ENCODE measurements at regions not wholly inside any gene's neighbourhood (a gene's known extent, or its start where the extent isn't known, plus 50 kb on each side); places are given as distances from the start of the nearest gene placed in this dataset.

DNA sequence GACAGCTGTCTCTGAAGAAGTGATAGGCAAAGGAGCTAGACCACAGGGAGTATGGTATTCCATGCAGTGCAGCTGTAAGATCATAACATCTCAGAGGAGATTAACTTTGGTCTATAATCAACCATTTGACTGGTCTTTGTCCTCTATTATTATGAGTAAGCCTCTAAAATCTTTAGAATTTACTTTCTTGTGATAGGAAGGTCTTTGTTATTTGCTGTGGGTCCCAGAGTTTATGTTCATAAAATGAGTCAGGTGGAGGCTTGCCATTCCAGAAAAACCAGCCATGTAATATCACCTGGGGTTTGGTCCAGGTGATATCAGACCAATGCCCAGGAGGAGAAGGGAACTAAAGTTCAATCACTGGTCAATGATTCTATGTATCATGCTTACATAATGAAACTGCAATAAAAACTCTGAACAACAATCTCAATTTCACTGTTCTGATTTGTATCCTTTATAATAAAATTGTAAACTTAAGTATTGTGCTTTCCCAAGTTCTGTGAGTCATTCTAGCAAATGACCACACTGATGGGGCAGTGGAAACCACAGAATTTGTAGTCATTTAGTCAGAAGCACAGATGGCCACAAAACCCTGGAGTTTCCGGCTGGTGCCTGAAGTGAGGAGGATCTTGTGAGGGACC lies 239.6 kb upstream of the TRAM1L1 start:
- DNase-seq = no peak

DNA sequence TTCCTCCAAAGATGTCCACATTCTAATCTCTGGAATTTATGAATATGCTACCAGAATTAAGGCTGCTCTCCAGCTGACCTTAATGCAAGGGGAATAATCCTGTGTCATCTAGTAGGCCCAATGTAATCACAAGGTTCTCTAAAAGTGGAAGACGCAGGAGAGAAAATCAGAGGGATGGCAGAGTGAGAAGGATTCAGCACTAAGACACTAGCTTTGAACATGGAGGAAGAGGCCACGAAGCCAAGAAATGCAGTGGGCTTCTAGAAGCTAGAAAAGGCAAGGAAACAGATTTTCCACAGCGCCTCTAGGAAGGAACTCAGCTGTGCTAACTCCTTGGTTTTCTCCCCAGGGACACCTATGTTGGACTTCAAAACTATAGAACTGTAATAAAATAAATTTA lies 240.7 kb upstream of the TRAM1L1 start:
- no peak for DNase-seq

DNA sequence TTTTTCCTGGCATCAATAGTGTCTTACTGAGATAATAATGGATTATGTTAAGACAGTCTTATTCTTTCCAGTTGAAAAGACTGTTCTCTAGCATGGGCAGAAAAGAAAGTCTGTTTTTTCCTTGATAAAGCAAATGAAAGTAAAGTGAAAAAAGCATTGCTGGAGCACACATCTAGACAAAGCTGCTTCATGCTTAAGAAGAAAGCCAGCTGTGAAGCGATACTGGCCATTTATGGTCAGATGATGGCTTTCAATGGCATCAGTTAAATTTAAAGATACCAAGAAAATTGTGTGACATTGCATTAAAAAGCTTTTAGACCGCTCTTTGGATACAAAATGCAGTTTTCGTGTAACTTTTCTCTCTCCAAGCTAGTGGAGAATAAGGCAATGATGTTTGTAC lies 242.1 kb upstream of the TRAM1L1 start:
- DNase-seq = no peak

DNA sequence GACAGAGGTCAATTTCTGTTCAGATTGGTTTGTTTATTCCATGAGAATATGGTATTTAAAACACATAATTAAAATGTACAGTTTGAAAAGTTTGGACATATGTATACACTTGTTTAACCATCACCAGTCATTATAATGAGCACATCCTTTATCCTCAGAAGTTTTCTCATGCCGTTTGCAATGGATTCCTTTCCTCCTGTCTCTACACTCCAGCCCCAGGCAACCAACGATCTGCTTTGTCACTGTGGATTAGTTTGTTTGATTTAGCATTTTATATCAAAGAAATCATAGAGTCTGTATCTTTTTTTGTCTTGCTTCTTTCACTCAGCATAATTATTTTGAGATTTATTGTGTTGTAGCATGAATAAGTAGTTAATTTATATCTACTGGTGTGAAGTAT lies 243.0 kb upstream of the TRAM1L1 start:
- DNase-seq = no peak

DNA sequence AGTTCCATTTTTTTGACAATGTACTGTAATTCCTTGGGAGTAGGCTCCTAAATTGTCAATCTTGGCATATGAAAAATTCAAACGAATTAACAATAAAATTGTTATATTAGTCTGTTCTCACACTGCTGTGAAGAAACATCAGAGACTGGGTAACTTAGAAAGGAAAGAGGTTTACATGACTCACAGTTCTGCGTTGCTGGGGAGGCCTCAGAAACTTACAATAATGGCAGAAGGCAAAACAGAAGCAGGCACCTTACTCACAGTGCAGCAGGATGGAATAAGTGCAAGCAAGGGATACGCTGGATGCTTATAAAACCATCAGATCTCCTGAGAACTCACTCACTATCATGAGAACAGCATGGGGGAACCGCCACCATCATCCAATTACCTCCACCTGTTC lies 246.4 kb upstream of the TRAM1L1 start:
- DNase-seq = no peak

DNA sequence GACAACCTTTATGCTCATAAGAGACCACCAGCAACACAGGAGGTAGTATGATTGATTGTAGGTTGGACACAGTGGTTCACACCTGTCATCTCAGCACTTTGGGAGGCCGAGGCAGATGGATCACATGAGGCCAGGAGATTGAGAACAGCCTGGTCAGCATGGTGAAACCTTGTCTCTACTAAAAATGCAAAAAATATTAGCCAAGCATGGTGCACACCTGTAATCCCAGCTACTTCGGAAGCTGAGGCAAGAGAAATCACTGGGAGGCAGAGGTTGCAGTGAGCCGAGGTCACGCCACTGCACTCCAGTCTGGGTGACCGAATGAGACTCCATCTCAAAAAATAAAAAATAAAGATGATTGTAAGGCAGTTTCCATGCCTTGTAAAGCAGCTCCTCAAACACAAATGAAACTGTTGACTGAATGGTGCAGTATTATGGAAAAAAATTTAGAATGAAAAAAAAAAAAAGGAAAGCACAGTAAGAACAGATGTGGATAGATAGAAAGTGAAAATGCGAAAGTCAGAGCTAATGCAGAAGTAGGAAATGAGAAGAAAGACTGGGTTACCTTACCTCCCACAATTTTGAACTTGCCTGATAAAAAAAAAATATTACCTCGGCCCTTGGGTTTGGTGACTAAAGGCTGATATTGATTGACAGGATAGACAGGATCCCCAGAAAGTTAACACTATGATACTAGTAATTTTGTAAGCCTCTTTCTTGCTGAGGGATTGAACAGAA lies 249.2 kb upstream of the TRAM1L1 start:
- DNase-seq = no peak

DNA sequence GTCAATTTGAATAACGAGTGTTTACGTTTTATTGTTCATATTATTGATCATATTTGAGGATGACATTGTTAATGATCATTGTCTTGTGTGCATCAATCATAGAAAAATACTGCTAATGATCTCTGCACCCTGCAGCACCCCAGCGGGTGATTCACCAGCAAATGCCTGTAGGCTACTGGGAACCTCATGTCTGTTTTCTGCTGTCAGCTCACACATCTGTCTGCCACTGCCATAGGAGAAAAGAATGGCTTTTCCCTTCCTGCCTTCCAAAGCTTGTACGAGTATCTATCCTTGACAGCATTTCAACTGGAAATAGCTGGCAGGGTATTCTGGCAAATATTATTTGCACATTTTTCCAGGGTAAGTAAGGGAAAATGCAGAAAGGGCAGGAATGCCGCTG lies 272.1 kb upstream of the TRAM1L1 start:
- DNase-seq = no peak

DNA sequence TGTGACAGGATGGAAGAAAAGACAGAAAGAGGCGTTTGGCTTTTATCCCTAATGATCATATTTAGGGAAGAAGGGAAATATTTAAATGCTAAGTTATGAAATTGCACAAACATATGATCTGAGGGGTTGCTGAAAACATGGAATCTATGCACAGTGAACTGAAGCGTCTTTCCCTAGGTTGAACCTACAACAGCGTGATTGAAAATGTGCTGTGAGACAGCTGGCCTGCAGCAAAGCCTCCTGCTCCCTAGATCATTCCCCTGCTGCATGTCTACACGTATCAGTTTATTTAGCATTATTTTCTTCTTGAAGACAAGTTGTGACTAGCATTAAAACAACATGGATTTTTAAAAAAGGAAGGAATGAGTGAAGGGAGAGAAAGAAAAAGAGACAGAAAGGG lies 272.5 kb upstream of the TRAM1L1 start:
- no peak for DNase-seq

DNA sequence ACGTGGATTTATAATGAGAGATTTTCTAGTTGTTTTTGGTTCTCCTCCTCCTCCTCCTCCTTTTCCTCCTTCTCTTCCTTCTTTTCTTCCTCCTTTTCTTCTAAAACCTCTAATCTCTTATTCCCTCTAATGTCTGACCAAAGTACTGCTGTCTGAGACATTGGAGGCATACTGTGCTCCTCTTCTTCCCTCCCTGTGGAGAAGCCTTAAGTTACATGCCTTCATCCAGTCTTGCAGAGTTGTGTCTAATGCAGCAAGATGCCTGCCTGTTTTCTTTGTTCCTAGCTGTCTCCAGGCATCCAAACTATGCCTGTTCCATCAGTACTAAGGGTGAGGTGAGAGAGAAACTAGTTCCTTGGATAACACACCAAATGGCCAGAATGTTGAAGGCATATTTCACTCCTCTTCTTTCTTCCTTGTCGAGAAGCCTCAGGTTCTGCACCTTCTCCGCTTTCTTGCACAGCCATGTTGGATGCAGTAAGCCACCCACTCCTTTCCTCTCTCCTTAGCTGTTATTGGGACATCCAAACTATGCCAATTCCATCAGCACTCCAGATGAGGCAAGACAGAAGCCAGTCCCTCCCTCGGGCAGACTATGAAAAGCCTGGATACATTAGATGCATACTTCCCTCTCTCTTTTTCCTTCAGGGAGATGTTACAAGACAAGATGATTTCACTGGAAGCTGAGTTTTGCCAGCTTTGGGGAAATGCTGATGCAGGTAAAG lies 285.7 kb upstream of the TRAM1L1 start:
- no peak for DNase-seq

DNA sequence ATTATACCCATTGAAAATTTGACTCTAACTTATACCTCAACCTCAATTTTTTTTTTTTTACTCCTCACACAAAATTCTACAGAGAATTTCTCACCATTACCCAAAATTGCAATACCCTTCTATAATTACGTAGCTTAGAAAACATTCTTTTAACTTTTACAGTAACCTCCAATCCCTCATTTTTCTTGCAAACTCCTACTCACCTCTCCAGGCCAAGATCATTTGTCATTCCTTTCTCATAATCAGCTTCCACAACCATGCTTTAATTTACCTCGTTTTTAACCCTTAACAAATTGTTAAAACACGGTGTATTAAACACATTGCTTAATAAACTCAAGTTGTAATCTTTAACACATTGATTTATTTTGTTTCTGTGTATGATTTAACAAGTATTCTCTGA lies 289.7 kb upstream of the TRAM1L1 start:
- DNase-seq = no peak

DNA sequence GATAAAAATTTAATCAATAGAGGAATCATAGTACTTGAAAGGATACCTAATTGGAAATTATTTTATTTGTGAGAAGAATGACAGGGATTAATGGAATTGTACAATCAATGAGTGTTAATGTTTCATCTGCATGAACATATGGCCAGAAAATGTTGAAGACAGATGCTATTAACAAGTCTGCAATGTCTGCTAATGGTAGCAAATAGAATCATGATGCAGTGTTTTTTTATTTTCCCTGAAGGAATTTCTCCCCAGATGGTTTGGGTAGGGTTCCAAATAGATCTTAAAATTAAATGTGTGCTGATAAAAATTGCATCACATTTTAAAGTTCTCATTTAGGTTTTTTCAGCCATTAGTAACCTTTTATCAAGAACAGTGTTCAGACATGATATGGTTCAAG lies 291.3 kb upstream of the TRAM1L1 start:
- no peak for DNase-seq

DNA sequence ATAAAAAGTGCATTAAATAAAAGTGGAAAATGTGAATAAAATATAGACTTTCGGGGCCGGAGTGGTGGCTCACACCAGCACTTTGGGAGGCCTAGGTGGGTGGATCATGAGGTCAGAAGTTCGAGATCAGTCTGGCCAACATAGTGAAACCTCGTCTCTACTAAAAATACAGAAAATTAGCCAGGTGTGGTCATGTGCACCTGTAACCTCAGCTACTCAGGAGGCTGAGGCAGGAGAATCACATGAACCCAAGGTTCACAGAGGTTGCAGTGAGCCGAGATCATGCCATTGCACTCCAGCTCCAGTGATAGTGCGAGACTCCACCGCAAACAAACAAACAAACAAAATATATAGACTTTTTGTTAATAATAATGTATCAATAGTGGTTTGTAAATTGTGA lies 293.6 kb upstream of the TRAM1L1 start:
- DNase-seq = no peak

DNA sequence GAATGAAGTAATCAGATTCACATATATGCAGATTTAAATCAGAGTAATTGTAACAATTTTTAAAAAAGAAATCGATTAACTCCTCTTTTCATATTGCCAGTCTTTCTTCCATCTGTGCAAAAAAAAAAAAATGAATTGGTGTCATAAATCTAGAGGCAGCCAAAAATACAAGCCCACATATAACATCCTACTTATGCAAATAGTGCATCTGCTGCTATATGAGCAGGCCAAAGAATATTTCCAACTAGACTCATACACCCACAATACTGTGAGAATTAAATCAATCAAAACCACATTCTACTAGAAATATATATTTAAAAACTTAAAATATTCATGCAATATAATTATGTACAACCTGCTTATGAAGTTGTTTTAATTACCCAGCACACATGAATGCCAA lies 298.1 kb upstream of the TRAM1L1 start:
- DNase-seq = no peak

DNA sequence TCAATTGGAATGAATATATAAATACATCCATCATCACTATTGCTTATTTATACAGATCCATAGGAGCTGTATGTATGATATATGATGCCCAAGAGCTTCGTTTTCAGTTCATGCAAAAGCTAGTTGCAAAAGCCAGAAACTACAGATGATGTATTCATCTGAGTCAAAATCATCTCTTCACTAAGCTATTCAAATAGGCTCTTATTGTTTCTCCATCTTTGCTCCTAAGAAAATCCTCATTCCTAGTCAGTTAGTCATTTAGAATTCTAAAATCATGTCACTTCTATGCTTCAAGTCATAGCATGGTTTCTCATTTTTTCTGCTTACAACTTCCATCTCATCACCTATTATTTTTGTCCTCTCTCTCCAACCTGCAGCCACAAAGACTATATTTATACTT lies 300.1 kb upstream of the TRAM1L1 start:
- DNase-seq = no peak

DNA sequence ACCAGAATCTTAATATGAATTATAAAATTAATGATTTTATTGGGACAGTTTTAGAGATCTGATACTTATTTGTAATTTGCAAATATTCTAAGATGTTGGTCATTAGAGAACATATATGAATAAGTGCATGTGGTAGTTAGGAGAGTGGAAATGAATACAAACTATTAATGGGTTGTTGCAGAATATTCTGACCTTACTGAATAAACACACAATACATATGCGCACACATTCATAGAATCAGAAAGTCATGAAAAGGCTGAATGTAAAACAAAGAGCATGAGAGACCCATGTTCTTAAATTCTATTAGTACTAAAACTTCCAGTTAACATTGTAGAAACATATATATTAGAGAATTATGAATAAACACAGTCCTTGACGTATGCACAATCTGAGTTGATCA lies 301.7 kb upstream of the TRAM1L1 start:
- DNase-seq = no peak

DNA sequence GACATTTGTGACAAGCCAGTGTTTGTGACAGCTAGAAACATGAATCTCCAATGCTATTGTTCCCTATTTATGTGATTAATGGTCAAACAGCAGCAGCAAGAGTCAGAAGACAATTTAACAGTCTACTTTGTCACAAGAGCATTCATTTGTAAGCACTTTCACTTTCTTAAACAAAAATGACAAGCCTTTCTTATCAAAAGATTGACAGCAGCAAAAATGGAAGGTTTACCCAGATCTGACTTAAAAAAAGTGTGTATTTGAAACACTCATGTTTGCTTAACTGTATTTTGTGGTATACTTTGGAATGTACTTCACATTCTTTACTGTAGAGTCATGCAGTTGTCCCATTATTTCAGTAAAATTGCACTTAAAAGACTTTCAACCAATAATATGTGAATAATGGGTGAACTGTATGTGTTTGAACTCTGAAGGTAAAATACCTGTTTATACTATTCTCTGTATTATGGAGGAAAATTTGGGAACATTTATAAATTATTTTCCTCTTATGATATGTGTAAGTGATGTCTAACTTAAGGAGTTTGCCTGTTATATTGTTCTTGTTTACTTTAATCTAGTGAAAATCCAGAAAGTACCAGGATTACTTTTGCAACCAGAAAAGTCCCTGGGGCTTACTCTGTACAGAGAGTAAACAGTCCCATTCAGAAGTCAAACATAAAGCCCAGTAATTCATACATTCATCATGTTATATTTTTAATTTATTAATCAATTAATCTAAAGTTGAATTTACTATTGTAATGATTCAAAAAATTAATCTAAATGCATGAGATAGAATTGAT lies 314.9 kb upstream of the TRAM1L1 start:
- no peak for DNase-seq

DNA sequence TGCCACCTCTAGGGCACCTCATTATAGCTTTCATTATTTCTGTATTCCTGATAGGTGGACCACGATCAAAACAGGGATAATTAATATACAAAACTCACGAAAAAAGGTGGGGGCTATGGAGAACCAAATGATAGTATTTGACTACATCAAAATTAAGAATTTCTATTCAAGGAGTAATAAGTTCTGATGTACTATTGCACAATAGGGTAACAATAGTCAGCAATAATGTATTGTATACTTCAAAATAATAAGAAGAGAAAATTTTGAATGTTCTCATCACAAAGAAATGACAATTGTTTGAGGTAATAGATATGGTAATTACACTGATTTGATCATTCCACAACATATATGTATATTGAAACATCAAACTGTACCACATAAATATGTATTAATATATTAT lies 327.3 kb upstream of the TRAM1L1 start:
- no peak for DNase-seq

DNA sequence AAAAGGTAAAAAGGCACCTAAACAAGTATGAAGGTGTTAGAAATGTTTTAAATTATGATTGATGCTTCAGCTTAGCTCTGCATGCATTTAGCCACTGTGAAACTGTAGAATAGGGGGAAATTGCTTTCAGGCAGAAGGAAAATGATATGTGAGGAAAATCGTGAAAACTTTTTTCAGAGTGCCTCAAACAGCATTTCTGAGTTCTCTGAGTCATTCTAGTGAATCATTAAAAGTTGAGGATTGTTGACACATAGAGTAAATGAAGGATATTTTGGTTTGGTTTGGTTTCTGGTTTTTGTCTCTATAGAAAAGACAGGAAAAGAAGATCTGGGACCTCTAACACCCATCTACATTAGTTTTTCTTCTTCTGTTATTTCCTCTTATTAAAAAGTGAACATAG lies 332.5 kb upstream of the TRAM1L1 start:
- no peak for DNase-seq

DNA sequence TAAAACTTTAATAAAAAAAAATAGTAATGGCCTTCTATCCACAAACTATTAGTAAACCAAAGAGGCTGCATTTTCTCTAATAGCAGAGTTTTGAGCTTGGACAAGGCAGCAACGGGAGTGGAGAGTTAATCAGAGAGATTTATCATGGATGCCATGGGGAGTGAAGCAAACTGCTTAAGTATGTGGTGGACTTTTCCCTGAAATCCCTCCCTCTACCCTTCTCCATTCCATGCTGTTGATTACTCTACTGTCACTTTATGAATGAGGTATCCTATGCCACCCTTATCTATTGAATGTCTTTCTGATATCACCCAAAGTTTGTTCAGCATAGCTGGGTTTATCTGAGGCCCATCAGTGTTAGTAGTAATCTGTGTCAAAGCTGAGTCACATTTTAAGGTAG lies 335.6 kb upstream of the TRAM1L1 start:
- DNase-seq = no peak

DNA sequence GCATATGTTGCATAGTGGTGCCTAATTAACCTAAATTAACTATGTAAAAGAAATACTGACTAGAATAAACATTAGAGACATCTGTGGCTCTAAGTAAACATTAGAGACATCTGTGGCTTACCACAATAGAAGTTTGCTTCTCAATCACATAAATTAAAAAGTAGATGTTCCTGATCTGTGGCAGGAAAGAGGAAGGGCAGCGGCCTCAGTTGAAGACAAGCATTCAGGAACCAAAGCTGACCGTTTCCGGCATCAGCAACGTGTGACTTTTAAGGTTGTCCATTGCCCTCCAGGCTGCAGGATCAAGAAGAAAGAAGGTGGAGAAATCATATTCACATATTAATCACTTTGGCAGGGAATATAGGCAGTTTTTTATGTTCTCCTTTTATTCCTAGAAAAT lies 336.3 kb upstream of the TRAM1L1 start:
- no peak for DNase-seq

DNA sequence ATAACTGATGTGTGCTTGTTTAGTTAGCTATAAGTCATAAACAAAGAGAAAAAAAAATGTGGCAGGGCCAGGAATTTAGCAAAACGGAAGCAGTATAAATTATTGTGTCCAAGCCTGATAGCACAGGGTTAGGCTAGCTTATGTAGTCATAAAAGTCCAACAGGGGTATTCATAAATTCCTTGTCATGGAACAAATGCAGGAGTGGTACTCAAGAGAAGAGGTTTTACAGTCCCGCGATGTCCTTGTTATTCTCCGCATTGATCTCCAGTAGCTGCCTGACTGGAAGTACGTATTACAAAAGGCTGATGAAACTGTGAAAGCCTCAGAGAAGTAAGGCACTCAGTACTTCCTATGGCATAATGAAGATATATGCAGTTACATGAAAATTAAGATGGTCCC lies 336.9 kb upstream of the TRAM1L1 start:
- no peak for DNase-seq

DNA sequence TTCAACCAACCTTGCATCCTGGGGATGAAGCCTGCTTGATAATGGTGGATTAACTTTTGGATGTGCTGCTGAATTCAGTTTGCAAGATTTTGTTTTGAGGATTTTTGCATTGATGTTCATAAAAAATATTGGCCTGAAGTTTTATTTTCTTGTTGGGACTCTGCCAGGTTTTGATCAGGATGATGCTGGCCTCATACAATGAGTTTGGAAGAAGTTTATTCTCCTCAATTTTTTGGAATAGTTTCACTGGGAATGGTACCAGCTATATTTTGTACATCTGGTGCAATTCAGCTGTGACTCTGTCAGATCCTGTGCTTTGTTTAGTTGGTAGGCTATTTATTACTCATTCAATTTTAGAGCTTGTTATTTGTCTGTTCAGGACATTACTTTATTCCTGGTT lies 340.3 kb upstream of the TRAM1L1 start:
- DNase-seq = no peak
